ENCODE measurements at regions not wholly inside any gene's neighbourhood (a gene's known extent, or its start where the extent isn't known, plus 50 kb on each side); places are given as distances from the start of the nearest gene placed in this dataset.

- no TSS peak for BruUV-seq (replicated peaks)
- intact Hi-C loops (cut with micrococcal nuclease; ENCODE audit: unreplicated experiment), result no loop called here
- H3K4me1 Mint-ChIP-seq (ENCODE audit: low read depth, unreplicated experiment), result no peaks in the 10 kb centered on the region
- CTCF ChIA-PET, result no interaction called here
- H3K27ac Mint-ChIP-seq (ENCODE audit: unreplicated experiment), result no peak overlapping the region
- H3K36me3 Mint-ChIP-seq (ENCODE audit: insufficient read depth, unreplicated experiment), result no peaks in the 10 kb centered on the region
- TF ChIP-seq CTCF (IDR thresholded peaks at IDR 0.05; ENCODE audit: unreplicated experiment), result no peak
- DNase-seq, result no peak
- no peaks in the 10 kb centered on the region for H3K9me3 Mint-ChIP-seq (ENCODE audit: low read depth, unreplicated experiment)
- peaks cover 29% of the 10 kb centered on the region for H3K27me3 Mint-ChIP-seq (ENCODE audit: unreplicated experiment)
- H3K4me3 Mint-ChIP-seq (ENCODE audit: low read depth, unreplicated experiment), result no peak overlapping the region
Measured at GRCh38 chr16:55138298-55138697, 185.7 kb upstream of the IRX6 start.

GRCh38 chr16:55142405-55142804, 181.6 kb upstream of the IRX6 start:
- Mint-ChIP-seq H3K4me1 (ENCODE audit: low read depth, unreplicated experiment) (no peaks in the 10 kb centered on the region), H3K4me3 (ENCODE audit: low read depth, unreplicated experiment) (no peak overlapping the region), H3K9me3 (ENCODE audit: low read depth, unreplicated experiment) (peaks cover 3% of the 10 kb centered on the region), H3K27ac (ENCODE audit: unreplicated experiment) (no peak overlapping the region), H3K36me3 (ENCODE audit: insufficient read depth, unreplicated experiment) (no peaks in the 10 kb centered on the region), H3K27me3 (ENCODE audit: unreplicated experiment) (peaks cover 35% of the 10 kb centered on the region)
- no peak for TF ChIP-seq CTCF (IDR thresholded peaks at IDR 0.05; ENCODE audit: unreplicated experiment)
- no peak for DNase-seq
- intact Hi-C loops (cut with micrococcal nuclease; ENCODE audit: unreplicated experiment), result no loop called here
- no TSS peak for BruUV-seq (replicated peaks)
- CTCF ChIA-PET, result no interaction called here

GRCh38 chr16:55144651-55145050, 179.4 kb upstream of the IRX6 start:
- peaks cover 3% of the 10 kb centered on the region for H3K9me3 Mint-ChIP-seq (ENCODE audit: low read depth, unreplicated experiment)
- intact Hi-C loops (cut with micrococcal nuclease; ENCODE audit: unreplicated experiment), result no loop called here
- H3K27me3 Mint-ChIP-seq (ENCODE audit: unreplicated experiment), result peaks cover 30% of the 10 kb centered on the region
- CTCF ChIA-PET, result no interaction called here
- H3K27ac Mint-ChIP-seq (ENCODE audit: unreplicated experiment), result no peak overlapping the region
- TF ChIP-seq CTCF (IDR thresholded peaks at IDR 0.05; ENCODE audit: unreplicated experiment), result no peak
- H3K4me3 Mint-ChIP-seq (ENCODE audit: low read depth, unreplicated experiment), result no peak overlapping the region
- H3K36me3 Mint-ChIP-seq (ENCODE audit: insufficient read depth, unreplicated experiment), result no peaks in the 10 kb centered on the region
- DNase-seq, result no peak
- H3K4me1 Mint-ChIP-seq (ENCODE audit: low read depth, unreplicated experiment), result no peaks in the 10 kb centered on the region
- no TSS peak for BruUV-seq (replicated peaks)

GRCh38 chr16:55145771-55146603, 178.0 kb upstream of the IRX6 start:
- CTCF ChIA-PET, result no interaction called here
- TF ChIP-seq CTCF (IDR thresholded peaks at IDR 0.05; ENCODE audit: unreplicated experiment), result no peak
- no peak for DNase-seq
- peaks cover 29% of the 10 kb centered on the region for H3K27me3 Mint-ChIP-seq (ENCODE audit: unreplicated experiment)
- intact Hi-C loops (cut with micrococcal nuclease; ENCODE audit: unreplicated experiment), result no loop called here
- H3K4me1 Mint-ChIP-seq (ENCODE audit: low read depth, unreplicated experiment), result no peaks in the 10 kb centered on the region
- H3K27ac Mint-ChIP-seq (ENCODE audit: unreplicated experiment), result no peak overlapping the region
- H3K36me3 Mint-ChIP-seq (ENCODE audit: insufficient read depth, unreplicated experiment), result no peaks in the 10 kb centered on the region
- H3K4me3 Mint-ChIP-seq (ENCODE audit: low read depth, unreplicated experiment), result no peak overlapping the region
- no TSS peak for BruUV-seq (replicated peaks)
- peaks cover 3% of the 10 kb centered on the region for H3K9me3 Mint-ChIP-seq (ENCODE audit: low read depth, unreplicated experiment)
